GM19452 (cell line): ENCODE measurements at regions not wholly inside any gene's neighbourhood (a gene's known extent, or its start where the extent isn't known, plus 50 kb on each side); places are given as distances from the start of the nearest gene placed in this dataset.
A peak's percentile ranks its signal among the peaks of the same experiment; 100 is the strongest.

Experiments
- ATAC-seq: cut with Tn5 transposase; IDR thresholded peaks from one replicate; pipeline ENCODE4 v1.9.1; 2021; ENCODE audit not compliant: unreplicated experiment

GRCh38 chr5:93120051-93120450 is 461.0 kb downstream of the NR2F1-AS1 start:
- ATAC-seq, result no peak

GRCh38 chr5:93117751-93118531 is 463.1 kb downstream of the NR2F1-AS1 start:
- ATAC-seq, result no peak

- no peak for ATAC-seq
Observed at GRCh38 chr5:93107805-93108520, 473.1 kb downstream of the NR2F1-AS1 start.

GRCh38 chr5:93107141-93107540 is 473.9 kb downstream of the NR2F1-AS1 start:
- no peak for ATAC-seq

- no peak for ATAC-seq
Observed at GRCh38 chr5:93101661-93102060, 479.4 kb downstream of the NR2F1-AS1 start.

- ATAC-seq, result no peak
Observed at GRCh38 chr5:93100976-93101375, 480.0 kb downstream of the NR2F1-AS1 start.

- no peak for ATAC-seq
Observed at GRCh38 chr5:93100428-93100827, 480.6 kb downstream of the NR2F1-AS1 start.

- ATAC-seq, result no peak
Observed at GRCh38 chr5:93099902-93100347, 481.1 kb downstream of the NR2F1-AS1 start.

GRCh38 chr5:93096561-93096960 is 484.5 kb downstream of the NR2F1-AS1 start:
- no peak for ATAC-seq

- ATAC-seq, result no peak
Observed at GRCh38 chr5:93092349-93093105, 488.5 kb downstream of the NR2F1-AS1 start.

GRCh38 chr5:93090698-93091097 is 490.3 kb downstream of the NR2F1-AS1 start:
- ATAC-seq, result no peak

GRCh38 chr5:93088592-93089389 is 492.2 kb downstream of the NR2F1-AS1 start:
- ATAC-seq, result no peak

- no peak for ATAC-seq
Observed at GRCh38 chr5:93087326-93087725, 493.7 kb downstream of the NR2F1-AS1 start.

- no peak for ATAC-seq
Observed at GRCh38 chr5:93082981-93083380, 498.0 kb downstream of the NR2F1-AS1 start.

- ATAC-seq, result no peak
Observed at GRCh38 chr5:93079046-93079445, 502.0 kb downstream of the NR2F1-AS1 start.

GRCh38 chr5:93078082-93079038 is 502.7 kb downstream of the NR2F1-AS1 start:
- ATAC-seq, result peak; percentile 73

GRCh38 chr5:93076566-93076965 is 504.5 kb downstream of the NR2F1-AS1 start:
- no peak for ATAC-seq

GRCh38 chr5:93076096-93076495 is 504.9 kb downstream of the NR2F1-AS1 start:
- ATAC-seq, result no peak

GRCh38 chr5:93073547-93073946 is 507.5 kb downstream of the NR2F1-AS1 start:
- no peak for ATAC-seq
